ENCODE measurements at regions not wholly inside any gene's neighbourhood (a gene's known extent, or its start where the extent isn't known, plus 50 kb on each side); places are given as distances from the start of the nearest gene placed in this dataset.

- no peak for TF ChIP-seq CTCF (IDR thresholded peaks at IDR 0.05)
Observed at GRCh38 chr6:144615870-144616269, 330.7 kb downstream of the UTRN start.

GRCh38 chr6:144617191-144617590 is 332.1 kb downstream of the UTRN start:
- no peaks in the 10 kb centered on the region for H3K36me3 ChIP-seq
- H3K9me3 ChIP-seq: no peaks in the 10 kb centered on the region
- no peak overlapping the region for H3K9ac ChIP-seq (ENCODE audit: low read depth in 2 of 2, low read length in 2 of 2)
- no peak for TF ChIP-seq CTCF (IDR thresholded peaks at IDR 0.05)
- H3K4me3 ChIP-seq: no peak overlapping the region
- intact Hi-C loops (cut with DNase I): no loop called here
- no peaks in the 10 kb centered on the region for H3K4me1 ChIP-seq
- DNase-seq: no peak
- no peak overlapping the region for H3K27ac ChIP-seq
- H3K27me3 ChIP-seq: no peaks in the 10 kb centered on the region

More at GRCh38 chr6:144615870-144616269, 330.7 kb downstream of the UTRN start:
- no peak overlapping the region for H3K9ac ChIP-seq (ENCODE audit: low read depth in 2 of 2, low read length in 2 of 2)
- no peak for DNase-seq
- no peak overlapping the region for H3K4me3 ChIP-seq
- H3K9me3 ChIP-seq: no peaks in the 10 kb centered on the region
- H3K36me3 ChIP-seq: no peaks in the 10 kb centered on the region
- no peaks in the 10 kb centered on the region for H3K27me3 ChIP-seq
- H3K4me1 ChIP-seq: no peaks in the 10 kb centered on the region
- H3K27ac ChIP-seq: no peak overlapping the region
- intact Hi-C loops (cut with DNase I): no loop called here

GRCh38 chr6:144617708-144618107 is 332.6 kb downstream of the UTRN start:
- Histone ChIP-seq H3K36me3 (no peaks in the 10 kb centered on the region), H3K4me3 (no peak overlapping the region), H3K27ac (no peak overlapping the region), H3K27me3 (no peaks in the 10 kb centered on the region), H3K9ac (ENCODE audit: low read depth in 2 of 2, low read length in 2 of 2) (no peak overlapping the region), H3K4me1 (no peaks in the 10 kb centered on the region), H3K9me3 (no peaks in the 10 kb centered on the region)
- no peak for DNase-seq
- intact Hi-C loops (cut with DNase I): no loop called here
- TF ChIP-seq CTCF (IDR thresholded peaks at IDR 0.05): no peak

- H3K9ac ChIP-seq (ENCODE audit: low read depth in 2 of 2, low read length in 2 of 2): no peak overlapping the region
- TF ChIP-seq CTCF (IDR thresholded peaks at IDR 0.05): no peak
Observed at GRCh38 chr6:144619966-144620365, 334.8 kb downstream of the UTRN start.

GRCh38 chr6:144621332-144621731 is 336.2 kb downstream of the UTRN start:
- TF ChIP-seq CTCF (IDR thresholded peaks at IDR 0.05): no peak
- no peak overlapping the region for H3K4me3 ChIP-seq
- H3K27me3 ChIP-seq: no peaks in the 10 kb centered on the region
- no peaks in the 10 kb centered on the region for H3K9me3 ChIP-seq
- no peak overlapping the region for H3K27ac ChIP-seq
- no peak overlapping the region for H3K9ac ChIP-seq (ENCODE audit: low read depth in 2 of 2, low read length in 2 of 2)
- DNase-seq: no peak
- H3K36me3 ChIP-seq: no peaks in the 10 kb centered on the region
- H3K4me1 ChIP-seq: no peaks in the 10 kb centered on the region
- intact Hi-C loops (cut with DNase I): no loop called here

More at GRCh38 chr6:144619966-144620365, 334.8 kb downstream of the UTRN start:
- H3K9me3 ChIP-seq: no peaks in the 10 kb centered on the region
- no peaks in the 10 kb centered on the region for H3K27me3 ChIP-seq
- no peak for DNase-seq
- H3K27ac ChIP-seq: no peak overlapping the region
- H3K36me3 ChIP-seq: no peaks in the 10 kb centered on the region
- intact Hi-C loops (cut with DNase I): no loop called here
- H3K4me3 ChIP-seq: no peak overlapping the region
- H3K4me1 ChIP-seq: no peaks in the 10 kb centered on the region

- no peaks in the 10 kb centered on the region for H3K4me1 ChIP-seq
- no peak overlapping the region for H3K27ac ChIP-seq
- H3K9me3 ChIP-seq: no peaks in the 10 kb centered on the region
- no peak for DNase-seq
- no peaks in the 10 kb centered on the region for H3K36me3 ChIP-seq
- no peak overlapping the region for H3K4me3 ChIP-seq
- no peaks in the 10 kb centered on the region for H3K27me3 ChIP-seq
- no peak for TF ChIP-seq CTCF (IDR thresholded peaks at IDR 0.05)
- intact Hi-C loops (cut with DNase I): no loop called here
- H3K9ac ChIP-seq (ENCODE audit: low read depth in 2 of 2, low read length in 2 of 2): no peak overlapping the region
Observed at GRCh38 chr6:144624246-144624645, 339.1 kb downstream of the UTRN start.
